Peyer's patch (tissue), 4 donors: ENCODE measurements at regions not wholly inside any gene's neighbourhood (a gene's known extent, or its start where the extent isn't known, plus 50 kb on each side); places are given as distances from the start of the nearest gene placed in this dataset.
A peak's percentile ranks its signal among the peaks of the same experiment; 100 is the strongest.

Experiments used
- DNase-seq, 3 donors: peaks; one replicate each; pipeline ENCODE4 v3.0.0-alpha.2; 2017 to 2019
- H3K27ac ChIP-seq, 4 donors: fragments of 200-600 bp; sonication (generic); one replicate each; pipeline ENCODE4 v1.5.1; 2016 to 2019
- H3K27me3 ChIP-seq, 2 donors: fragments of 200-600 bp; sonication (generic); one replicate each; pipeline ENCODE4 v1.5.1; 2019
- H3K36me3 ChIP-seq, 3 donors: fragments of 200-600 bp; sonication (generic); one replicate each; pipeline ENCODE4 v1.5.1; 2016 to 2019
- H3K4me1 ChIP-seq, 4 donors: fragments of 200-600 bp; sonication (generic); one replicate each; pipeline ENCODE4 v1.5.1; 2016 to 2019
- H3K4me3 ChIP-seq, 4 donors: fragments of 200-600 bp; sonication (generic); 1 replicate in 3 of 4; 2 replicates in 1 of 4; pipeline ENCODE4 v1.5.1; 2016 to 2019; ENCODE audit warnings: mild to moderate bottlenecking in 1 of 4
- H3K9me3 ChIP-seq, 4 donors: fragments of 200-600 bp; sonication (generic); one replicate each; pipeline ENCODE4 v1.5.1; 2016 to 2019; ENCODE audit warnings: mild to moderate bottlenecking in 1 of 4
- POLR2A ChIP-seq, 2 donors: fragments of 450-650 bp; IDR thresholded peaks; one replicate each; pipeline ENCODE4 v1.5.1; 2017; ENCODE audit warnings: antibody characterized with exemption in 2 of 2, mild to moderate bottlenecking in 2 of 2, moderate library complexity in 2 of 2
- TF ChIP-seq, protein P1 (sequence below), 6 experiments: fragments of 450-650 bp in 4 of 6; fragments of 200-600 bp in 2 of 6; sonication (generic) in 1 of 6; IDR thresholded peaks; one replicate each; pipeline ENCODE4 v1.5.1; 2017 to 2019; ENCODE audit warnings: antibody characterized with exemption in 6 of 6, mild to moderate bottlenecking in 3 of 6, moderate library complexity in 1 of 6

DNA sequence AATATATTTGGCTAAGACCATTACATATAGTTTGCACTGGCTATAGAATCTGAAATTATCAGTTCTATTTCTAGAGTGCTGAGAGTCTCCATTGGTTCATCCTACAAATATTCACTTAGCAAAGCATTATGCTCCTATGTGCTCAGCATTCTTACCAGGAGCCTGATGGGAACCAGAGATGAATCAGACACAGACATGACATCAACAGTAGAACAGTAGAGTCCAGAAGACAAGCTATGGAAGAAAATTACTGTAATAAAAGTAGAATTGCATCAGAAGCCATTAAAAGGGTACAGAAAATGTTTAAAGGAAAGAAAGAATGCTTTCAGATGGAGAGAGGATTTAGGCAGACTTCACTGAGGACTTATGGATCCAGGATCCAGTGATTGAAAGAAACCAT, 271.7 kb upstream of the SNX7 start:
- H3K36me3 ChIP-seq: no peaks in the 10 kb centered on the region
- H3K27me3 ChIP-seq: no peaks in the 10 kb centered on the region
- no peak for DNase-seq
- H3K4me1 ChIP-seq: no peaks in the 10 kb centered on the region
- H3K4me3 ChIP-seq: no peak overlapping the region
- TF ChIP-seq, protein P1, sequence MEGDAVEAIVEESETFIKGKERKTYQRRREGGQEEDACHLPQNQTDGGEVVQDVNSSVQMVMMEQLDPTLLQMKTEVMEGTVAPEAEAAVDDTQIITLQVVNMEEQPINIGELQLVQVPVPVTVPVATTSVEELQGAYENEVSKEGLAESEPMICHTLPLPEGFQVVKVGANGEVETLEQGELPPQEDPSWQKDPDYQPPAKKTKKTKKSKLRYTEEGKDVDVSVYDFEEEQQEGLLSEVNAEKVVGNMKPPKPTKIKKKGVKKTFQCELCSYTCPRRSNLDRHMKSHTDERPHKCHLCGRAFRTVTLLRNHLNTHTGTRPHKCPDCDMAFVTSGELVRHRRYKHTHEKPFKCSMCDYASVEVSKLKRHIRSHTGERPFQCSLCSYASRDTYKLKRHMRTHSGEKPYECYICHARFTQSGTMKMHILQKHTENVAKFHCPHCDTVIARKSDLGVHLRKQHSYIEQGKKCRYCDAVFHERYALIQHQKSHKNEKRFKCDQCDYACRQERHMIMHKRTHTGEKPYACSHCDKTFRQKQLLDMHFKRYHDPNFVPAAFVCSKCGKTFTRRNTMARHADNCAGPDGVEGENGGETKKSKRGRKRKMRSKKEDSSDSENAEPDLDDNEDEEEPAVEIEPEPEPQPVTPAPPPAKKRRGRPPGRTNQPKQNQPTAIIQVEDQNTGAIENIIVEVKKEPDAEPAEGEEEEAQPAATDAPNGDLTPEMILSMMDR (IDR thresholded peaks at IDR 0.05): no peak
- no peak for TF ChIP-seq POLR2A (IDR thresholded peaks at IDR 0.05)
- no peaks in the 10 kb centered on the region for H3K9me3 ChIP-seq
- no peak overlapping the region for H3K27ac ChIP-seq

DNA sequence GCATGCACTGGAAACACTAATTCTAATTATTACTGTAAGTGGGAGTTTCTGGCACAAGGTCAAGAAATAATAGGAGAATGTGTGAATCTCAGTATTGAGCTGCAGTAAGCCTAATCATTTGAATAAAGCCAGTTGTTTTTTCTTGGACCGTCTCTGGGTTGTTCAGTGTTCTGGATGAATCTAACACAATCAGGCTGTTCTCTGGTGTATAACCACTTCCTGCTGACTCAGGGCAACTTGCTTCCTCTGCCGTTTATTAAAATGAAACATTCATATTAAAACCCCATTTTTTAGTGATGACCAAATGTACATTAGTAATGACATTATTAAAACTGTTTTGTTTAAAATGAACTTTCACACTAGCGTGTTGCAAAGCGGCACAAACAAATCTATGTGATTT, 273.1 kb upstream of the SNX7 start:
- no peaks in the 10 kb centered on the region for H3K27me3 ChIP-seq
- H3K4me3 ChIP-seq: no peak overlapping the region
- H3K4me1 ChIP-seq: no peaks in the 10 kb centered on the region
- no peak for TF ChIP-seq POLR2A (IDR thresholded peaks at IDR 0.05)
- TF ChIP-seq, protein P1 (IDR thresholded peaks at IDR 0.05): no peak
- H3K27ac ChIP-seq: peak overlapping the region in 1 of 4 donors; percentile 38
- DNase-seq: peak in 1 of 3 donors; percentile 55
- no peaks in the 10 kb centered on the region for H3K9me3 ChIP-seq
- H3K36me3 ChIP-seq: no peaks in the 10 kb centered on the region

DNA sequence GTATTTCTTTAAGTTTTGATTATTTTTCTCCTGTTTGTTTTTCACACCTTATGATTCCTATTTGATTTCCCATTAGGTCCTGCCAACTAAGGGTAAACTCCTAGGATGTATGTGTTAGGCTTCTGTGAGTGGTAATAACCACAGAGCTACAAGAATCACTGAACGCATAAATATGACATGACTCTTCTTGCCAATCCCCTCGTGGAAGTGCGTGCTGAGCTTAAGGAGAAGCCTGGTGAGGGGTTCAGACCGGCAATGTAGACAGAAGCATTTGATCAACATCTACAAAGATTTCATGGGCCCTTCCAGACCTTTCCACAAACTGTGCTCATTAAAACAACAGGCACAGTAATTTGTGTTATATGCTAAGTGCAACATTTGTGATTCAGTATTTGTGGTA, 273.8 kb upstream of the SNX7 start:
- H3K27ac ChIP-seq: peak overlapping the region in 1 of 4 donors; percentile 38

DNA sequence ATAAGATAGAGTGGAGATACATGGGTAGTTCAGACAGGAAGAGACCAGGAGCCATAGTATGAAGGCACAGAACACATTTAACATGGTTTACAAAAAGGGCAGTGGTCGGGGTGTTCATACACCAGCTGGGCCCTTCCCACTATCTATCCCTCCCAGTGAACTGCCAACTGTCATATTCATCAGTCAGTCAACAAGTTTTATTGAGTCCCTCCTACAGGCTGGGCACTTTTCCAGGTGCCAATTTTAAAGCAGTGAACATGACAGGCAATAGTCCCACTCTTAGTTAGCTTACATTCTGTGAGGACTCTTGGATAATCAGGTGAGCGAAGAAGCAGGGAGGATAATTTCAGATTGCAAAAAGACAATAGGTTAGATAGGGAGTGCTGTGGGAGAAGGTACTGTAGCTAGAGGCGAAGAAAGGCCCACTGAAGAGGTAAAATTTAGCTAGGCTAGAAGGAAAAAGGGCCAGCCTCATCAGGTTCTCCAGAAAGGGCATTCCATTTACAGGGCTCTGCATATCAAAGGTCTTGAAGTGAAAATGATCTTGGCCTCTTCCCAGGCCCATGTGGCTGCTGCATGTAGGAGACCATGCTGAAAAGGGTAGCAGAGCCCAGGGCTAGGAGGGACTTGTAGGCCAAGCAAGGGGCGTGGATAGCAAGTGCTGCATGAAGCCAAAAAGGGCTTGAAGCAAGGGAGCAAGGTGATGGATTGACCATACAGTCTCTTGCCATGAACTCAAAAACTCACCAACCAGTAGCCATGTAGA, 274.7 kb upstream of the SNX7 start:
- H3K27ac ChIP-seq: no peak overlapping the region
- H3K36me3 ChIP-seq: no peaks in the 10 kb centered on the region
- H3K4me1 ChIP-seq: no peaks in the 10 kb centered on the region
- no peak for DNase-seq
- no peaks in the 10 kb centered on the region for H3K9me3 ChIP-seq
- TF ChIP-seq, protein P1 (IDR thresholded peaks at IDR 0.05): no peak
- no peak for TF ChIP-seq POLR2A (IDR thresholded peaks at IDR 0.05)
- no peaks in the 10 kb centered on the region for H3K27me3 ChIP-seq
- H3K4me3 ChIP-seq: no peak overlapping the region

More for the DNA sequence above, 273.8 kb upstream of the SNX7 start:
- H3K9me3 ChIP-seq: no peaks in the 10 kb centered on the region
- TF ChIP-seq, protein P1 (IDR thresholded peaks at IDR 0.05): no peak
- no peak for TF ChIP-seq POLR2A (IDR thresholded peaks at IDR 0.05)
- no peaks in the 10 kb centered on the region for H3K36me3 ChIP-seq
- no peak for DNase-seq
- H3K4me3 ChIP-seq: no peak overlapping the region
- no peaks in the 10 kb centered on the region for H3K4me1 ChIP-seq
- no peaks in the 10 kb centered on the region for H3K27me3 ChIP-seq

DNA sequence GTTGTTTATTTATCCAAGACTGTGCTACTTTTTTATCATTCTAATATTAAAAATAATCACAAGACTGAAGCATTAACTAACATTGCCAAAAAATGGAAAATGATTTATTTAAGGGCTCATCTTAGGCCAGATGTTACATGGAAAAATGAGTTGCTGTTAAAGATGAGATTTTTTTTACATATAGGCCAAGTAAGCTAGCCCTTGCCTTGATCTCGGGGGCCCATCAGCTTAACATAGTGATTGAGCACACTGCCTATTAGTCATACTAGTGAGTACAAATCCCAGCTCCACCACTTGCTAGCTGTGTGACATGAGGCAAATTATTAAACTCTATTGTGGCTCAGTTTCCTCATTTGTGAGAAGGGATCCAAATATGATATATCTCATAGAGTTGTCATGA, 275.9 kb upstream of the SNX7 start:
- no peak for DNase-seq

More for the DNA sequence above, 275.9 kb upstream of the SNX7 start:
- H3K27me3 ChIP-seq: no peaks in the 10 kb centered on the region
- H3K9me3 ChIP-seq: no peaks in the 10 kb centered on the region
- H3K4me1 ChIP-seq: no peaks in the 10 kb centered on the region
- no peak overlapping the region for H3K4me3 ChIP-seq
- H3K27ac ChIP-seq: no peak overlapping the region
- no peak for TF ChIP-seq POLR2A (IDR thresholded peaks at IDR 0.05)
- TF ChIP-seq, protein P1 (IDR thresholded peaks at IDR 0.05): no peak
- no peaks in the 10 kb centered on the region for H3K36me3 ChIP-seq
